H1 (cell line): ENCODE measurements at regions not wholly inside any gene's neighbourhood (a gene's known extent, or its start where the extent isn't known, plus 50 kb on each side); places are given as distances from the start of the nearest gene placed in this dataset.

Experiments used
- CTCF ChIA-PET: fragments of 300-600 bp; sonication (Branson Sonifier 250); formaldehyde crosslinking; loops from one replicate; lab custom pipeline; 2021; ENCODE audit not compliant: partially characterized antibody; lab: Charles Lee
- POLR2A ChIA-PET: fragments of 300-600 bp; sonication (Branson Sonifier 250); formaldehyde crosslinking; loops from one replicate; lab custom pipeline; 2021; ENCODE audit warnings: inconsistent platforms; ENCODE audit not compliant: partially characterized antibody; lab: Charles Lee
- DNase-seq, 2 experiments: peaks; one replicate each; pipeline versions ENCODE4 v3.0.0 to v3.0.0-alpha.2; 2010 to 2022; ENCODE audit warnings: low spot score in 2 of 2, low read depth in 1 of 2, mixed read lengths in 1 of 2
- FAIRE-seq: peaks from 2 replicates; lab custom pipeline; 2011; peaks lifted over from hg19 to GRCh38; lab: Jason Lieb, UNC
- H2AFZ ChIP-seq: 2 replicates; pipeline ENCODE4 v1.8.1; 2012; ENCODE audit warnings: low read length, inconsistent platforms
- H2AK5ac ChIP-seq: 2 replicates; pipeline ENCODE4 v1.6.1; 2013; ENCODE audit warnings: low read depth, low read length
- H2BK120ac ChIP-seq: replicated peaks from 2 replicates; pipeline ENCODE3; 2013; ENCODE audit warnings: low read depth, low read length, inconsistent platforms
- H2BK12ac ChIP-seq: 2 replicates; pipeline ENCODE4 v1.6.1; 2013; ENCODE audit warnings: low read depth, low read length
- H2BK15ac ChIP-seq: 2 replicates; pipeline ENCODE4 v1.6.1; 2013; ENCODE audit warnings: low read length
- H2BK20ac ChIP-seq: 2 replicates; pipeline ENCODE4 v1.6.1; 2013; ENCODE audit warnings: low read length
- H2BK5ac ChIP-seq: 2 replicates; pipeline ENCODE4 v1.6.1; 2013; ENCODE audit warnings: low read depth, low read length
- H3K14ac ChIP-seq: 2 replicates; pipeline ENCODE4 v1.6.1; 2013; ENCODE audit warnings: inconsistent platforms; ENCODE audit not compliant: insufficient read length
- H3K18ac ChIP-seq: 2 replicates; pipeline ENCODE4 v1.6.1; 2013; ENCODE audit warnings: low read length; ENCODE audit errors: extremely low read depth
- H3K23ac ChIP-seq: 2 replicates; pipeline ENCODE4 v1.6.1; 2013; ENCODE audit warnings: inconsistent platforms; ENCODE audit not compliant: insufficient read length
- H3K23me2 ChIP-seq: 2 replicates; pipeline ENCODE4 v1.6.1; 2013; ENCODE audit warnings: low read depth, low read length
- H3K27ac ChIP-seq: 2 replicates; pipeline ENCODE4 v1.6.1; 2011; ENCODE audit warnings: low read depth, low read length, inconsistent platforms
- H3K27me3 ChIP-seq, 4 experiments: replicated peaks in 1 of 4; 1 replicate in 1 of 4; 2 replicates in 3 of 4; pipeline versions ENCODE4 v1.6.1 to v1.8.1; 2011 to 2013; ENCODE audit warnings: low read length in 3 of 4, mild to moderate bottlenecking in 3 of 4, inconsistent platforms in 2 of 4, mixed read lengths in 2 of 4, moderate library complexity in 1 of 4; ENCODE audit not compliant: control insufficient read depth in 3 of 4, insufficient read depth in 3 of 4; ENCODE audit errors: extremely low read depth in 1 of 4
- H3K36me3 ChIP-seq, 4 experiments: 2 replicates each; pipeline versions ENCODE4 v1.6.1 to v1.8.1; 2011 to 2013; ENCODE audit warnings: mild to moderate bottlenecking in 4 of 4, low read length in 3 of 4, moderate library complexity in 2 of 4, control low read depth in 1 of 4, inconsistent platforms in 1 of 4; ENCODE audit not compliant: insufficient read depth in 4 of 4, control insufficient read depth in 2 of 4
- H3K4ac ChIP-seq: replicated peaks from 2 replicates; pipeline ENCODE3; 2013; ENCODE audit warnings: low read length, low read depth, mixed read lengths, inconsistent platforms; ENCODE audit not compliant: insufficient read length
- H3K4me1 ChIP-seq, 4 experiments: replicated peaks in 1 of 4; 1 replicate in 1 of 4; 2 replicates in 3 of 4; pipeline versions ENCODE4 v1.6.1 to v1.8.1; 2011 to 2013; ENCODE audit warnings: low read length in 3 of 4, inconsistent platforms in 2 of 4, mixed read lengths in 1 of 4; ENCODE audit not compliant: insufficient read depth in 4 of 4, control insufficient read depth in 3 of 4
- H3K4me2 ChIP-seq, 2 experiments: 2 replicates each; pipeline versions ENCODE4 v1.6.1 to v1.8.1; 2011 to 2013; ENCODE audit warnings: low read depth in 2 of 2, low read length in 2 of 2, control low read depth in 1 of 2, inconsistent platforms in 1 of 2, mild to moderate bottlenecking in 1 of 2; ENCODE audit not compliant: insufficient read depth in 1 of 2
- H3K4me3 ChIP-seq, 4 experiments: fragments of 200-600, 300-600 bp in 1 of 4; sonication (generic), shearing (Covaris generic), sonication (Bioruptor Twin) in 1 of 4; 2 replicates each; pipeline versions ENCODE4 v1.5.1 to v1.8.1; 2011 to 2016; ENCODE audit warnings: low read length in 4 of 4, low read depth in 3 of 4, control low read depth in 2 of 4, inconsistent platforms in 2 of 4, mild to moderate bottlenecking in 2 of 4, mixed read lengths in 1 of 4, moderate library complexity in 1 of 4; ENCODE audit not compliant: insufficient read depth in 2 of 4; ENCODE audit errors: extremely low read depth in 1 of 4
- H3K56ac ChIP-seq: replicated peaks from 2 replicates; pipeline ENCODE3; 2013; ENCODE audit warnings: low read depth, mild to moderate bottlenecking, mixed read lengths, low read length, inconsistent platforms; ENCODE audit not compliant: insufficient read length
- H3K79me1 ChIP-seq: 2 replicates; pipeline ENCODE4 v1.6.1; 2013; ENCODE audit warnings: low read depth, low read length, control low read depth
- H3K79me2 ChIP-seq, 2 experiments: 2 replicates each; pipeline versions ENCODE4 v1.6.1 to v1.8.1; 2012 to 2013; ENCODE audit warnings: low read length in 2 of 2, mild to moderate bottlenecking in 2 of 2, inconsistent platforms in 1 of 2; ENCODE audit not compliant: insufficient read depth in 2 of 2, control insufficient read depth in 1 of 2
- H3K9ac ChIP-seq, 4 experiments: replicated peaks in 1 of 4; 1 replicate in 1 of 4; 2 replicates in 3 of 4; pipeline versions ENCODE4 v1.6.1 to v1.8.1; 2011 to 2013; ENCODE audit warnings: low read depth in 3 of 4, low read length in 3 of 4, control low read depth in 2 of 4, mild to moderate bottlenecking in 2 of 4, moderate library complexity in 2 of 4, inconsistent platforms in 1 of 4; ENCODE audit errors: extremely low read depth in 1 of 4
- H3K9me3 ChIP-seq, 2 experiments: 2 replicates each; pipeline versions ENCODE4 v1.6.1 to v1.8.1; 2012 to 2013; ENCODE audit warnings: mild to moderate bottlenecking in 2 of 2, moderate library complexity in 2 of 2, control low read depth in 1 of 2, inconsistent platforms in 1 of 2, low read depth in 1 of 2, low read length in 1 of 2, mixed read lengths in 1 of 2; ENCODE audit not compliant: insufficient read depth in 2 of 2
- H4K20me1 ChIP-seq, 2 experiments: replicated peaks in 1 of 2; 2 replicates each; pipeline versions ENCODE3 to v1.8.1; 2011 to 2013; ENCODE audit warnings: inconsistent platforms in 2 of 2, low read length in 2 of 2, mild to moderate bottlenecking in 1 of 2; ENCODE audit not compliant: insufficient read depth in 2 of 2, control insufficient read depth in 1 of 2
- H4K5ac ChIP-seq: 2 replicates; pipeline ENCODE4 v1.6.1; 2013; ENCODE audit warnings: low read length, low read depth, mixed read lengths, inconsistent platforms; ENCODE audit not compliant: insufficient read length
- H4K8ac ChIP-seq: 2 replicates; pipeline ENCODE4 v1.8.0; 2013; ENCODE audit warnings: mild to moderate bottlenecking, moderate library complexity, low read length, inconsistent platforms; ENCODE audit not compliant: insufficient read depth; ENCODE audit errors: extremely low read depth
- H4K91ac ChIP-seq: replicated peaks from 2 replicates; pipeline ENCODE3; 2013; ENCODE audit warnings: low read length, mixed read lengths, inconsistent platforms; ENCODE audit not compliant: insufficient read length
- ASH2L ChIP-seq: fragments of 200-600, 300-600 bp; sonication (generic); IDR thresholded peaks from one replicate; pipeline ENCODE4 v1.7.1; 2017; ENCODE audit warnings: low read length
- EGR1 ChIP-seq: IDR thresholded peaks from 2 replicates; pipeline ENCODE4 v1.6.1; 2011; ENCODE audit warnings: low read depth, low read length, borderline replicate concordance
- JUN ChIP-seq: IDR thresholded peaks from 2 replicates; pipeline ENCODE4 v1.6.1; 2011; ENCODE audit warnings: low read depth, mild to moderate bottlenecking, improper control_type of control experiment, low read length
- JUND ChIP-seq: IDR thresholded peaks from 2 replicates; pipeline ENCODE4 v1.6.1; 2011; ENCODE audit warnings: mild to moderate bottlenecking, improper control_type of control experiment, low read length
- MAFK ChIP-seq: IDR thresholded peaks from 2 replicates; pipeline ENCODE4 v1.6.1; 2012; ENCODE audit warnings: low read depth, mild to moderate bottlenecking, improper control_type of control experiment, low read length
- SP2 ChIP-seq: IDR thresholded peaks from 2 replicates; pipeline ENCODE4 v1.6.1; 2012; ENCODE audit warnings: mild to moderate bottlenecking, low read length, inconsistent platforms
- TEAD4 ChIP-seq: IDR thresholded peaks from 2 replicates; pipeline ENCODE4 v1.6.1; 2012; ENCODE audit warnings: low read depth, low read length, inconsistent platforms, mixed read lengths
- WGBS, 2 experiments: shearing (Covaris generic) in 1 of 2; methylation state at CpG; one replicate each; pipeline versions ENCODE4 v1.1.6 to v1.1.7; 2013 to 2015; ENCODE audit warnings: low lambda C conversion rate in 2 of 2, mixed read lengths in 2 of 2, inconsistent platforms in 1 of 2, low coverage in 1 of 2, missing lambda C conversion rate in 1 of 2; ENCODE audit not compliant: insufficient replicate concordance in 2 of 2, insufficient coverage in 1 of 2, insufficient read length in 1 of 2; ENCODE audit errors: extremely low coverage in 1 of 2, missing lambda C conversion rate in 1 of 2; 5-methylcytosine and 5-hydroxymethylcytosine counted together
- TF ChIP-seq, protein P1 (sequence below): IDR thresholded peaks from 2 replicates; pipeline ENCODE4 v1.6.1; 2012; ENCODE audit warnings: inconsistent platforms
- TF ChIP-seq, protein P2 (sequence below): IDR thresholded peaks from 2 replicates; pipeline ENCODE4 v1.6.1; 2012; ENCODE audit warnings: inconsistent platforms

DNA sequence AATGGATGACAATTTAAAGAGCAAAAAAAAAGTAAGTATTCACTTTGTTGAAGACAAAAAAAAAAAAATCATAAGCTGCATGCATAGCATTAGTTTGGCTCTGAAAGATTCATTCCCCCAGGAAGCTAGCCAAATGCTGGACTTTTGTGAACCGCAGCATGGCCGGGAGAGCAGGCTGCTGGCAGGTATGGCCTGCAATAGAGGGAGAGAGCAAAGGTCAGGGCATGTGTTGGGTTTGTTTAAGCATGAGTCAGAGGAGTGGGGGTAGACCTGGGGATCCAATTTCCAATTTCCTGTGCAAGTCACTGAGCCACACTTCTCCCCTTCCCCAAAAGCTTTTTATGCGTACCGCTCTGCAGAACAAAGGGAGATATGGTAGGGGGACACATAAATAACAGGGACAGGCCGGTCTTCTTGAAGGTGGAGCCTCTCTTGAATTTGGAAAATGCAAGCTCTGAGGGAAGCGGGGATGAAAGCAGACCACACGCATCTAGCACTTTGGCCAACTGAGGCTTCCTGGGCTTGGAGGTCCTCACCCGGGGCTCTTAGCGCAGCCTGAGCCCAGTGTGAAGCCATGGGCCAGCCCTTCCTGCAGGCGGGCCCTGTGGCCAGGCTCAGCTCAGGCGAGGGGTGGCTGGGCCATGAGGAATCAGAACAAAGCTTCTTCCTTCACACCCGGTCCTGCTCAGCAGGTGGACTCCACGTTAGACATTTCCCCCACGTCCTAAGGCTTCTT lies 171.1 kb downstream of the TOMM20 start:
- H3K79me2 ChIP-seq: no peaks in the 10 kb centered on the region
- H4K91ac ChIP-seq: peak overlapping the region; percentile 95
- peak overlapping the region; percentile 89 for H2BK5ac ChIP-seq
- no peaks in the 10 kb centered on the region for H3K9me3 ChIP-seq
- WGBS, 2 experiments: 41% methylated on average over 14 of the region's 14 CpGs; no CpG with 5 or more reads in 1 of the 2 experiments
- TF ChIP-seq SP2 (no peak), MAFK (no peak), ASH2L (peak; percentile 34), EGR1 (no peak), JUND (peak; percentile 61; the same call in 1 of the 2 replicates), TEAD4 (no peak), JUN (0 out of 2 replicates have a peak, but pooled peaks have one; percentile 9)
- TF ChIP-seq, protein P1, sequence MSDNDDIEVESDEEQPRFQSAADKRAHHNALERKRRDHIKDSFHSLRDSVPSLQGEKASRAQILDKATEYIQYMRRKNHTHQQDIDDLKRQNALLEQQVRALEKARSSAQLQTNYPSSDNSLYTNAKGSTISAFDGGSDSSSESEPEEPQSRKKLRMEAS: peak; percentile 79
- TF ChIP-seq, protein P2, sequence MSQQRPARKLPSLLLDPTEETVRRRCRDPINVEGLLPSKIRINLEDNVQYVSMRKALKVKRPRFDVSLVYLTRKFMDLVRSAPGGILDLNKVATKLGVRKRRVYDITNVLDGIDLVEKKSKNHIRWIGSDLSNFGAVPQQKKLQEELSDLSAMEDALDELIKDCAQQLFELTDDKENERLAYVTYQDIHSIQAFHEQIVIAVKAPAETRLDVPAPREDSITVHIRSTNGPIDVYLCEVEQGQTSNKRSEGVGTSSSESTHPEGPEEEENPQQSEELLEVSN: peak; percentile 69; the same call in 1 of the 2 replicates
- H3K14ac ChIP-seq: no peak overlapping the region
- H3K36me3 ChIP-seq: no peaks in the 10 kb centered on the region
- H2AK5ac ChIP-seq: no peak overlapping the region
- H2BK12ac ChIP-seq: peak overlapping the region; percentile 94; the same call in 1 of the 2 replicates
- no peak overlapping the region for H3K23ac ChIP-seq
- H3K4ac ChIP-seq: peak overlapping the region; percentile 82
- FAIRE-seq: no peak
- no peaks in the 10 kb centered on the region; a peak in 2 of 7 replicates for H3K27me3 ChIP-seq
- H4K5ac ChIP-seq: peak overlapping the region; percentile 49
- no peak overlapping the region for H2BK15ac ChIP-seq
- POLR2A ChIA-PET: interaction anchor here (0.5 to 5.6 kb wide), 9 partner anchors 10 to 349 kb away, joined by 3 to 43 read pairs (median 3); no protein-coding TSS in a partner anchor
- peak overlapping the region; percentile 37; the same call in 1 of the 2 replicates for H2AFZ ChIP-seq
- CTCF ChIA-PET: interaction anchor here (0.6 to 2.7 kb wide), 9 partner anchors 9 to 292 kb away, joined by 3 to 5 read pairs (median 3); no protein-coding TSS in a partner anchor
- H3K4me3 ChIP-seq: no peak overlapping the region
- H3K4me1 ChIP-seq: peaks cover 0 to 19% (median 12%) of the 10 kb centered on the region in 4 experiments; a peak in 6 of 7 replicates
- DNase-seq: peak; percentile 51 to 55
- H3K4me2 ChIP-seq: no peak overlapping the region; a peak in 1 of 4 replicates
- no peak overlapping the region for H3K9ac ChIP-seq
- no peaks in the 10 kb centered on the region for H3K23me2 ChIP-seq
- H2BK120ac ChIP-seq: peak overlapping the region; percentile 56
- peak overlapping the region; percentile 3 for H3K56ac ChIP-seq
- peak overlapping the region; percentile 55; the same call in 1 of the 2 replicates for H3K27ac ChIP-seq
- H3K18ac ChIP-seq: peak overlapping the region; percentile 93
- no peaks in the 10 kb centered on the region for H3K79me1 ChIP-seq
- peak overlapping the region; percentile 13 for H2BK20ac ChIP-seq
- H4K8ac ChIP-seq: no peak overlapping the region; the same call in 1 of the 2 replicates
- H4K20me1 ChIP-seq: no peaks in the 10 kb centered on the region
